ENCODE measurements at regions not wholly inside any gene's neighbourhood (a gene's known extent, or its start where the extent isn't known, plus 50 kb on each side); places are given as distances from the start of the nearest gene placed in this dataset.

DNA sequence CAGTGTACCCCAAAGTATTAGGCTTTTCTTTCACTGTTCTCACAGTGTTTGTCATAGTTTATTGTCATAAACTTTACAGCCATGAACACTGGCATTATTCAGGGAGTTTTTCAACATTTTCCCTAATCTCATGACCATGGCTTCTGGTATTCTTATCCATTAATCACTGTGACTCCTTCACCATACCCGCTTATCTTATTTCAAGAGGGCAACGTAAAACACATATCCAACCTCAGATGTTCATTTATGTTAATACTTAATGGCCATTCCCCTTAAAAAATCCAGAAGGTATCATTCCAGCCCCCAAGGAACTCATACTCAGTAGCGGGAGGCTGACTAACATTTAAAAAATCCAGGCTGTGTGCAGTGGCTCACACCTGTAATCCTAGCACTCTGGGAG, 78.5 kb upstream of the RGS4 start:
- TF ChIP-seq, protein P1, sequence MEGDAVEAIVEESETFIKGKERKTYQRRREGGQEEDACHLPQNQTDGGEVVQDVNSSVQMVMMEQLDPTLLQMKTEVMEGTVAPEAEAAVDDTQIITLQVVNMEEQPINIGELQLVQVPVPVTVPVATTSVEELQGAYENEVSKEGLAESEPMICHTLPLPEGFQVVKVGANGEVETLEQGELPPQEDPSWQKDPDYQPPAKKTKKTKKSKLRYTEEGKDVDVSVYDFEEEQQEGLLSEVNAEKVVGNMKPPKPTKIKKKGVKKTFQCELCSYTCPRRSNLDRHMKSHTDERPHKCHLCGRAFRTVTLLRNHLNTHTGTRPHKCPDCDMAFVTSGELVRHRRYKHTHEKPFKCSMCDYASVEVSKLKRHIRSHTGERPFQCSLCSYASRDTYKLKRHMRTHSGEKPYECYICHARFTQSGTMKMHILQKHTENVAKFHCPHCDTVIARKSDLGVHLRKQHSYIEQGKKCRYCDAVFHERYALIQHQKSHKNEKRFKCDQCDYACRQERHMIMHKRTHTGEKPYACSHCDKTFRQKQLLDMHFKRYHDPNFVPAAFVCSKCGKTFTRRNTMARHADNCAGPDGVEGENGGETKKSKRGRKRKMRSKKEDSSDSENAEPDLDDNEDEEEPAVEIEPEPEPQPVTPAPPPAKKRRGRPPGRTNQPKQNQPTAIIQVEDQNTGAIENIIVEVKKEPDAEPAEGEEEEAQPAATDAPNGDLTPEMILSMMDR (IDR thresholded peaks at IDR 0.05): no peak
- no peak for TF ChIP-seq ZFX (IDR thresholded peaks at IDR 0.05; ENCODE audit: borderline replicate concordance)
